ENCODE measurements at regions not wholly inside any gene's neighbourhood (a gene's known extent, or its start where the extent isn't known, plus 50 kb on each side); places are given as distances from the start of the nearest gene placed in this dataset.
"Not testable (repeated sequence)": the region's sequence is repeated elsewhere in the genome, so short reads cannot be mapped to it uniquely, and the experiment has no call there.

- Mint-ChIP-seq H3K27ac (ENCODE audit: unreplicated experiment) (no peak overlapping the region), H3K27me3 (ENCODE audit: low read depth) (peaks cover 7% of the 10 kb centered on the region), H3K4me1 (ENCODE audit: low read depth) (no peaks in the 10 kb centered on the region), H3K9me3 (ENCODE audit: low read depth) (no peaks in the 10 kb centered on the region), H3K36me3 (ENCODE audit: low read depth) (no peaks in the 10 kb centered on the region), H3K4me3 (ENCODE audit: unreplicated experiment) (no peak overlapping the region)
- TF ChIP-seq CTCF (IDR thresholded peaks at IDR 0.05), result no peak
- DNase-seq (ENCODE audit: low spot score), result no peak
Measured at GRCh38 chr6:116994447-116994846, 117.4 kb downstream of the RFX6 start.

GRCh38 chr6:116996842-116997241, 119.8 kb downstream of the RFX6 start:
- Mint-ChIP-seq H3K36me3 (ENCODE audit: low read depth) (no peaks in the 10 kb centered on the region), H3K9me3 (ENCODE audit: low read depth) (no peaks in the 10 kb centered on the region), H3K27ac (ENCODE audit: unreplicated experiment) (no peak overlapping the region), H3K27me3 (ENCODE audit: low read depth) (peaks cover 7% of the 10 kb centered on the region), H3K4me3 (ENCODE audit: unreplicated experiment) (no peak overlapping the region), H3K4me1 (ENCODE audit: low read depth) (no peaks in the 10 kb centered on the region)
- TF ChIP-seq CTCF (IDR thresholded peaks at IDR 0.05), result no peak
- no peak for DNase-seq (ENCODE audit: low spot score)

DNA sequence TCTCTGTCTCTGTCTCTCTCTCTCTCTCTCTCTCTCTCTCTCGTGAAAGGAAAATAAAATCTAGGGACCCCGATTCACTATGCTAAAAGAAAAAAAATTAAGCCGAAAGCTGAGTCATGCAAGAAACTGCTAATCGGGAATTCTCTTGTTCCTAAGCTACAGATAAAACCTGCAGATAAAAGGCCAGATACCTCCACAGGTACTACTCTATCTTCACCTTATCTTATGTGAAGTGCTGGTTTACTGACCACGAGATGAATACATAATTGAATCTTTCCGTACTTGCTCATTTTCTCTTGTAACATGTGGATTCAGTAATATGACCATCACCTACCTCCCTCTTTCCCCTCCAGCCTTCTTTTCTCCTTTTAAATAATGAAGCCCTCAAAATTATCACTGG, 120.5 kb downstream of the RFX6 start:
- H3K9me3 Mint-ChIP-seq (ENCODE audit: low read depth), result no peaks in the 10 kb centered on the region
- H3K27ac Mint-ChIP-seq (ENCODE audit: unreplicated experiment), result no peak overlapping the region
- peaks cover 7% of the 10 kb centered on the region for H3K27me3 Mint-ChIP-seq (ENCODE audit: low read depth)

GRCh38 chr6:117007659-117008058, 130.6 kb downstream of the RFX6 start:
- no peak overlapping the region for H3K27ac Mint-ChIP-seq (ENCODE audit: unreplicated experiment)
- DNase-seq (ENCODE audit: low spot score), result no peak
- H3K4me1 Mint-ChIP-seq (ENCODE audit: low read depth), result no peaks in the 10 kb centered on the region
- H3K9me3 Mint-ChIP-seq (ENCODE audit: low read depth), result peaks cover 5% of the 10 kb centered on the region
- H3K36me3 Mint-ChIP-seq (ENCODE audit: low read depth), result no peaks in the 10 kb centered on the region
- no peak for TF ChIP-seq CTCF (IDR thresholded peaks at IDR 0.05)
- no peak overlapping the region for H3K4me3 Mint-ChIP-seq (ENCODE audit: unreplicated experiment)
- peaks cover 1% of the 10 kb centered on the region for H3K27me3 Mint-ChIP-seq (ENCODE audit: low read depth)

More for the DNA sequence above, 120.5 kb downstream of the RFX6 start:
- Mint-ChIP-seq H3K4me3 (ENCODE audit: unreplicated experiment) (no peak overlapping the region), H3K4me1 (ENCODE audit: low read depth) (no peaks in the 10 kb centered on the region), H3K36me3 (ENCODE audit: low read depth) (no peaks in the 10 kb centered on the region)
- TF ChIP-seq CTCF (IDR thresholded peaks at IDR 0.05), result no peak
- DNase-seq (ENCODE audit: low spot score), result no peak

DNA sequence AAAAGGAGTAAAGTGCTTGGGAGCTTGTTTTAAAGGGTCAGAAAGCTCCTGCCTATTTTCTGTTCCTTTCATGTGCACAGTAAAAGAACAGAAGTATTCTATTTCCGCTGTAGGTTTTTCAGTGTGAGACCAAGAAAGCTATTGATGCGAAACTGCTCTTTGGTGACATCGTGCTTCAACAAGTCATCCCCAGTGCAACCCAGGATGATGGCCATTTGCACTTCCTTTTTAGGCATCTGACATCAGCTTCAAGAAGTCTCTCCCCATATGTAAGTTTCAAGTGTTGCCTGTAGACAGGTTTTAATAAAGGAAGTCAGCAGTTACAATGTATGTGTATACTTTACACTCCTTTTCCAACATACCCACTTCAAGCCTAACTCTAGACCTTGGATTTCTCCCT, 131.6 kb downstream of the RFX6 start:
- DNase-seq (ENCODE audit: low spot score), result no peak
- no peak for TF ChIP-seq CTCF (IDR thresholded peaks at IDR 0.05)
- H3K9me3 Mint-ChIP-seq (ENCODE audit: low read depth), result peaks cover 14% of the 10 kb centered on the region
- no peaks in the 10 kb centered on the region for H3K4me1 Mint-ChIP-seq (ENCODE audit: low read depth)
- no peak overlapping the region for H3K4me3 Mint-ChIP-seq (ENCODE audit: unreplicated experiment)
- no peak overlapping the region for H3K27ac Mint-ChIP-seq (ENCODE audit: unreplicated experiment)
- H3K36me3 Mint-ChIP-seq (ENCODE audit: low read depth), result no peaks in the 10 kb centered on the region
- peaks cover 1% of the 10 kb centered on the region for H3K27me3 Mint-ChIP-seq (ENCODE audit: low read depth)

DNA sequence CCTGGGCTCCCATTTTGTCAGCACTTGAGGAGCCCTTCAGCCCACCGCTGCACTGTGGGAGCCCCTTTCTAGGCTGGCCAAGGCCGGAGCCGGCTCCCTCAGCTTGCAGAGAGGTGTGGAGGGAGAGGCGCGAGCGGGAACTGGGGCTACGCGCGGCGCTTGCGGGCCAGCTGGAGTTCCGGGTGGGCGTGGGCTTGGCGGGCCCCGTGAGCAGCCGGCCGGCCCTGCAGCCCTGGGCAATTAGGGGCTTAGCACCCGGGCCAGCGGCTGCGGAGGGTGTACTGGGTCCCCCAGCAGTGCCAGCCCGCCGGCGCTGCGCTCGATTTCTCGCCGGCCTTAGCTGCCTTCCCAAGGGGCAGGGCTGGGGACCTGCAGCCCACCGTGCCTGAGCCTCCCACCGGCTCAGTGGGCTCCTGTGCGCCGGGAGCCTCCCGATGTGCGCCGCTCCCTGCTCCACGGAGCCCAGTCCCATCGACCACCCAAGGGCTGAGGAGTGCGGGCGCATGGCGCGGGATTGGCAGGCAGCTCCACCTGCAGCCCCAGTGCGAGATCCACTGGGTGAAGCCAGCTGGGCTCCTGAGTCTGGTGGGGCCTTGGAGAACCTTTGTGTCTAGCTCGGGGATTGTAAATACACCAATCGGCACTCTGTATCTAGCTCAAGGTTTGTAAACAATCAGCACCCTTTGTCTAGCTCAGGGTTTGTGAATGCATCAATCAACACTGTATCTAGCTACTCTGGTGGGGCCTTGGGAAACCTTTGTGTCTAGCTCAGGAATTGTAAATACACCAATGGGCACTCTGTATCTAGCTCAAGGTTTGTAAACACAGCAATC, 137.8 kb downstream of the RFX6 start:
- H3K4me3 Mint-ChIP-seq (ENCODE audit: unreplicated experiment); H3K36me3 Mint-ChIP-seq (ENCODE audit: low read depth); H3K27ac Mint-ChIP-seq (ENCODE audit: unreplicated experiment); H3K4me1 Mint-ChIP-seq (ENCODE audit: low read depth); DNase-seq (ENCODE audit: low spot score); H3K27me3 Mint-ChIP-seq (ENCODE audit: low read depth): not testable (repeated sequence)
- H3K9me3 Mint-ChIP-seq (ENCODE audit: low read depth), result peaks cover 31% of the 10 kb centered on the region

GRCh38 chr6:117015474-117015804, 138.4 kb downstream of the RFX6 start:
- H3K4me3 Mint-ChIP-seq (ENCODE audit: unreplicated experiment); H3K27ac Mint-ChIP-seq (ENCODE audit: unreplicated experiment); H3K36me3 Mint-ChIP-seq (ENCODE audit: low read depth); H3K4me1 Mint-ChIP-seq (ENCODE audit: low read depth); DNase-seq (ENCODE audit: low spot score); H3K27me3 Mint-ChIP-seq (ENCODE audit: low read depth): not testable (repeated sequence)
- H3K9me3 Mint-ChIP-seq (ENCODE audit: low read depth), result peaks cover 31% of the 10 kb centered on the region

Data from chondrocyte (in vitro differentiated cells).